ENCODE measurements at regions not wholly inside any gene's neighbourhood (a gene's known extent, or its start where the extent isn't known, plus 50 kb on each side); places are given as distances from the start of the nearest gene placed in this dataset.

- TF ChIP-seq, protein P1, sequence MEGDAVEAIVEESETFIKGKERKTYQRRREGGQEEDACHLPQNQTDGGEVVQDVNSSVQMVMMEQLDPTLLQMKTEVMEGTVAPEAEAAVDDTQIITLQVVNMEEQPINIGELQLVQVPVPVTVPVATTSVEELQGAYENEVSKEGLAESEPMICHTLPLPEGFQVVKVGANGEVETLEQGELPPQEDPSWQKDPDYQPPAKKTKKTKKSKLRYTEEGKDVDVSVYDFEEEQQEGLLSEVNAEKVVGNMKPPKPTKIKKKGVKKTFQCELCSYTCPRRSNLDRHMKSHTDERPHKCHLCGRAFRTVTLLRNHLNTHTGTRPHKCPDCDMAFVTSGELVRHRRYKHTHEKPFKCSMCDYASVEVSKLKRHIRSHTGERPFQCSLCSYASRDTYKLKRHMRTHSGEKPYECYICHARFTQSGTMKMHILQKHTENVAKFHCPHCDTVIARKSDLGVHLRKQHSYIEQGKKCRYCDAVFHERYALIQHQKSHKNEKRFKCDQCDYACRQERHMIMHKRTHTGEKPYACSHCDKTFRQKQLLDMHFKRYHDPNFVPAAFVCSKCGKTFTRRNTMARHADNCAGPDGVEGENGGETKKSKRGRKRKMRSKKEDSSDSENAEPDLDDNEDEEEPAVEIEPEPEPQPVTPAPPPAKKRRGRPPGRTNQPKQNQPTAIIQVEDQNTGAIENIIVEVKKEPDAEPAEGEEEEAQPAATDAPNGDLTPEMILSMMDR (IDR thresholded peaks at IDR 0.05), result no peak
- TF ChIP-seq EZH2 (IDR thresholded peaks at IDR 0.05; ENCODE audit: borderline replicate concordance, insufficient read depth, low read depth, low read length, poor library complexity, severe bottlenecking), result no peak
These were observed 285.9 kb downstream of the GBA3 start for GRCh38 chr4:22978656-22979055.
